GM12878 (cell line): ENCODE measurements at regions not wholly inside any gene's neighbourhood (a gene's known extent, or its start where the extent isn't known, plus 50 kb on each side); places are given as distances from the start of the nearest gene placed in this dataset.

ENCODE experiments used
- ATAC-seq: fragments of 200-7000 bp; cut with Tn5 transposase; 3 replicates; pipeline ENCODE4 v1.9.1; 2020; ENCODE audit warnings: mild to moderate bottlenecking, moderate library complexity
- BruUV-seq: library from RNA; stranded (reverse); fragments of 400-500 nt; replicated peaks from 2 replicates; lab custom pipeline; 2021; lab: Mats Ljungman, UMichigan
- CTCF ChIA-PET: fragments of 300-600 bp; sonication (Branson Sonifier 250); formaldehyde crosslinking; extraction: SDS; loops from one replicate; lab custom pipeline; 2021; ENCODE audit warnings: inconsistent platforms; lab: Yijun Ruan, JAX
- POLR2A ChIA-PET: fragments of 350-600 bp; formaldehyde crosslinking; extraction: SDS; loops from one replicate; lab custom pipeline; 2021; ENCODE audit warnings: inconsistent platforms; lab: Charles Lee
- RAD21 ChIA-PET: fragments of 300-600 bp; sonication (Branson Sonifier 250); formaldehyde crosslinking; loops from one replicate; lab custom pipeline; 2023; ENCODE audit warnings: antibody characterized with exemption; ENCODE audit not compliant: unreplicated experiment; lab: Charles Lee
- SMC1A ChIA-PET: fragments of 300-600 bp; sonication (Branson Sonifier 250); formaldehyde crosslinking; loops from one replicate; lab custom pipeline; 2023; ENCODE audit not compliant: unreplicated experiment, uncharacterized antibody; lab: Charles Lee
- DNase-seq: peaks from one replicate; pipeline ENCODE4 v3.0.0-alpha.2; 2011; ENCODE audit warnings: low read depth, low spot score
- FAIRE-seq: peaks from 3 replicates; lab custom pipeline; 2011; peaks lifted over from hg19 to GRCh38; lab: Jason Lieb, UNC
- H2AFZ ChIP-seq: 2 replicates; pipeline ENCODE4 v1.6.0; 2011; ENCODE audit warnings: low read depth, low read length, control low read depth; ENCODE audit not compliant: control insufficient read depth
- H3K27ac ChIP-seq: 2 replicates; pipeline ENCODE4 v1.5.1; 2011; ENCODE audit warnings: control low read depth; ENCODE audit not compliant: control insufficient read depth, insufficient read depth
- H3K27me3 ChIP-seq, 2 experiments: replicated peaks in 1 of 2; 2 replicates each; pipeline versions ENCODE4 v1.6.0 to v1.6.1; 2011; ENCODE audit warnings: low read length in 1 of 2; ENCODE audit not compliant: control insufficient read depth in 2 of 2, insufficient read depth in 2 of 2
- H3K36me3 ChIP-seq, 2 experiments: 2 replicates each; pipeline ENCODE4 v1.5.1; 2011; ENCODE audit warnings: low read length in 1 of 2; ENCODE audit not compliant: control insufficient read depth in 2 of 2, insufficient read depth in 2 of 2
- H3K4me1 ChIP-seq: 2 replicates; pipeline ENCODE4 v1.6.1; 2011; ENCODE audit warnings: mild to moderate bottlenecking, low read length, moderate library complexity, mixed read lengths; ENCODE audit not compliant: control insufficient read depth, insufficient read depth
- H3K4me2 ChIP-seq: 2 replicates; pipeline ENCODE4 v1.6.0; 2011; ENCODE audit warnings: control low read depth; ENCODE audit not compliant: control insufficient read depth, insufficient read depth
- H3K4me3 ChIP-seq: fragments of 200-600 bp; sonication (generic); 2 replicates; pipeline ENCODE4 v1.5.1; 2016
- H3K79me2 ChIP-seq: 2 replicates; pipeline ENCODE4 v1.6.0; 2011; ENCODE audit warnings: low read length; ENCODE audit not compliant: control insufficient read depth, insufficient read depth
- H3K9ac ChIP-seq: 2 replicates; pipeline ENCODE4 v1.8.0; 2011; ENCODE audit warnings: low read length, control low read depth, mixed read lengths; ENCODE audit not compliant: control insufficient read depth, insufficient read depth
- H3K9me3 ChIP-seq: replicated peaks from 3 replicates; pipeline ENCODE4 v1.5.1; 2011; ENCODE audit warnings: mild to moderate bottlenecking, low read length; ENCODE audit not compliant: control insufficient read depth, insufficient read depth
- H4K20me1 ChIP-seq: 2 replicates; pipeline ENCODE4 v1.6.0; 2011; ENCODE audit not compliant: control insufficient read depth, insufficient read depth
- ASH2L ChIP-seq: fragments of 300-600, 200-600 bp; sonication (generic); IDR thresholded peaks from 2 replicates; pipeline ENCODE4 v1.6.1; 2017; ENCODE audit warnings: low read depth, mild to moderate bottlenecking, borderline replicate concordance
- ATF7 ChIP-seq: fragments of 450-650 bp; IDR thresholded peaks from 2 replicates; pipeline ENCODE4 v1.6.1; 2016; ENCODE audit warnings: low read depth, mild to moderate bottlenecking
- CBX5 ChIP-seq: sonication (generic); IDR thresholded peaks from 2 replicates; pipeline ENCODE4 v1.6.1; 2016; ENCODE audit warnings: low read depth, moderate library complexity, mild to moderate bottlenecking, inconsistent platforms
- FOXM1 ChIP-seq: IDR thresholded peaks from 2 replicates; pipeline ENCODE4 v1.6.1; 2012; ENCODE audit warnings: low read depth, mild to moderate bottlenecking, inconsistent platforms, low read length, moderate library complexity
- IRF4 ChIP-seq: IDR thresholded peaks from 2 replicates; pipeline ENCODE4 v1.6.1; 2011; ENCODE audit warnings: low read depth, low read length
- MYC ChIP-seq: IDR thresholded peaks from 2 replicates; pipeline ENCODE4 v1.6.1; 2011; ENCODE audit warnings: mild to moderate bottlenecking, low read length, moderate library complexity, inconsistent platforms; ENCODE audit not compliant: insufficient read depth, insufficient replicate concordance, insufficient read length, severe bottlenecking
- NR2F1 ChIP-seq: fragments of 450-650 bp; conservative IDR thresholded peaks from 2 replicates; pipeline ENCODE4 v1.6.1; 2017; ENCODE audit warnings: mild to moderate bottlenecking
- POLR2AphosphoS2 ChIP-seq: IDR thresholded peaks from 2 replicates; pipeline ENCODE4 v1.6.1; 2011; ENCODE audit warnings: low read depth, mild to moderate bottlenecking, low read length, improper control_type of control experiment, moderate library complexity
- TCF7 ChIP-seq: IDR thresholded peaks from 2 replicates; pipeline ENCODE4 v1.6.1; 2014; ENCODE audit warnings: antibody characterized with exemption, borderline replicate concordance
- ZBED1 ChIP-seq: IDR thresholded peaks from 2 replicates; pipeline ENCODE4 v1.6.1; 2016; ENCODE audit warnings: borderline replicate concordance
- WGBS: methylation state at CpG from one replicate; pipeline ENCODE4 v1.1.6; 2016; ENCODE audit warnings: low lambda C conversion rate; ENCODE audit not compliant: insufficient replicate concordance, insufficient coverage; ENCODE audit errors: missing lambda C conversion rate; 5-methylcytosine and 5-hydroxymethylcytosine counted together
- in situ Hi-C: fragments of 300-500 bp; cut with MboI; formaldehyde crosslinking; loops from 9 replicates; pipeline ENCODE4 v1.14.3; 2018; ENCODE audit warnings: mixed read lengths
- intact Hi-C: fragments of 100-400 bp; cut with micrococcal nuclease; formaldehyde crosslinking; loops from one replicate; pipeline ENCODE4 v1.14.2; 2022; ENCODE audit not compliant: unreplicated experiment
- TF ChIP-seq, protein P1 (sequence below): fragments of 450-650 bp; IDR thresholded peaks from 2 replicates; pipeline ENCODE4 v1.6.1; 2017; ENCODE audit warnings: mild to moderate bottlenecking
- TF ChIP-seq, protein P2 (sequence below): fragments of 450-650 bp; formaldehyde crosslinking; IDR thresholded peaks from 2 replicates; pipeline ENCODE4 v1.4.0; 2022; ENCODE audit warnings: mild to moderate bottlenecking, moderate library complexity
- TF ChIP-seq, protein P3 (sequence below): IDR thresholded peaks from 2 replicates; pipeline ENCODE4 v1.6.1; 2011; ENCODE audit warnings: borderline replicate concordance, low read depth, mild to moderate bottlenecking, moderate library complexity, mixed read lengths, low read length; ENCODE audit not compliant: insufficient read depth; ENCODE audit errors: extremely low read length
- TF ChIP-seq, protein P4 (sequence below): fragments of 450-650 bp; conservative IDR thresholded peaks from 2 replicates; pipeline ENCODE4 v1.6.1; 2017; ENCODE audit warnings: mild to moderate bottlenecking, moderate library complexity
- TF ChIP-seq, protein P5 (sequence below): fragments of 450-650 bp; IDR thresholded peaks from 2 replicates; pipeline ENCODE4 v1.6.1; 2016; ENCODE audit warnings: mild to moderate bottlenecking

DNA sequence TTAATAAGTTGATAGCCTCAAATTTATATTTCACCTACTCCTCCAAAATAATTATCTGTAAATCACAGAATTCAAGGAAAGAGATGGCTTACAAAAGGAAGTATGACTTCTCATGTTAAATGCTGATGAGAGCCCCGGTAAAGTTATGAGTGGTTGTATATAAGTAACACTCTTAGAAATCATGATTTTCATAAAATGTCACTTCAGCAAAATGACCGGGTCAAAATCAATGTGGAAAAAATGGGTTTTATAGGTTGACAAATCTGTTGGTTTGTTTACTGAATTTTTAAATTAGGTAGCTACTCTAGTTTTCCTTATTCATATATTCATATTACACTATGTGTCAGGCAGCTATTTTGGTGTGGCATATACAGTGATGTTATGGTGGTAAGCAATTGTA is 1131.0 kb downstream of the TAF11L14 start:
- intact Hi-C loops: no loop called here
- POLR2A ChIA-PET: interaction anchor here (0.7 kb wide), 1 partner anchor 31 kb away, joined by 5 read pairs; no protein-coding TSS in a partner anchor
- TF ChIP-seq IRF4 (no peak), ATF7 (no peak), MYC (no peak), FOXM1 (no peak), TCF7 (no peak), NR2F1 (no peak), CBX5 (no peak), ASH2L (no peak), ZBED1 (no peak), POLR2AphosphoS2 (no peak)
- TF ChIP-seq, protein P1, sequence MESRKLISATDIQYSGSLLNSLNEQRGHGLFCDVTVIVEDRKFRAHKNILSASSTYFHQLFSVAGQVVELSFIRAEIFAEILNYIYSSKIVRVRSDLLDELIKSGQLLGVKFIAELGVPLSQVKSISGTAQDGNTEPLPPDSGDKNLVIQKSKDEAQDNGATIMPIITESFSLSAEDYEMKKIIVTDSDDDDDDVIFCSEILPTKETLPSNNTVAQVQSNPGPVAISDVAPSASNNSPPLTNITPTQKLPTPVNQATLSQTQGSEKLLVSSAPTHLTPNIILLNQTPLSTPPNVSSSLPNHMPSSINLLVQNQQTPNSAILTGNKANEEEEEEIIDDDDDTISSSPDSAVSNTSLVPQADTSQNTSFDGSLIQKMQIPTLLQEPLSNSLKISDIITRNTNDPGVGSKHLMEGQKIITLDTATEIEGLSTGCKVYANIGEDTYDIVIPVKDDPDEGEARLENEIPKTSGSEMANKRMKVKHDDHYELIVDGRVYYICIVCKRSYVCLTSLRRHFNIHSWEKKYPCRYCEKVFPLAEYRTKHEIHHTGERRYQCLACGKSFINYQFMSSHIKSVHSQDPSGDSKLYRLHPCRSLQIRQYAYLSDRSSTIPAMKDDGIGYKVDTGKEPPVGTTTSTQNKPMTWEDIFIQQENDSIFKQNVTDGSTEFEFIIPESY: no peak
- TF ChIP-seq, protein P2, sequence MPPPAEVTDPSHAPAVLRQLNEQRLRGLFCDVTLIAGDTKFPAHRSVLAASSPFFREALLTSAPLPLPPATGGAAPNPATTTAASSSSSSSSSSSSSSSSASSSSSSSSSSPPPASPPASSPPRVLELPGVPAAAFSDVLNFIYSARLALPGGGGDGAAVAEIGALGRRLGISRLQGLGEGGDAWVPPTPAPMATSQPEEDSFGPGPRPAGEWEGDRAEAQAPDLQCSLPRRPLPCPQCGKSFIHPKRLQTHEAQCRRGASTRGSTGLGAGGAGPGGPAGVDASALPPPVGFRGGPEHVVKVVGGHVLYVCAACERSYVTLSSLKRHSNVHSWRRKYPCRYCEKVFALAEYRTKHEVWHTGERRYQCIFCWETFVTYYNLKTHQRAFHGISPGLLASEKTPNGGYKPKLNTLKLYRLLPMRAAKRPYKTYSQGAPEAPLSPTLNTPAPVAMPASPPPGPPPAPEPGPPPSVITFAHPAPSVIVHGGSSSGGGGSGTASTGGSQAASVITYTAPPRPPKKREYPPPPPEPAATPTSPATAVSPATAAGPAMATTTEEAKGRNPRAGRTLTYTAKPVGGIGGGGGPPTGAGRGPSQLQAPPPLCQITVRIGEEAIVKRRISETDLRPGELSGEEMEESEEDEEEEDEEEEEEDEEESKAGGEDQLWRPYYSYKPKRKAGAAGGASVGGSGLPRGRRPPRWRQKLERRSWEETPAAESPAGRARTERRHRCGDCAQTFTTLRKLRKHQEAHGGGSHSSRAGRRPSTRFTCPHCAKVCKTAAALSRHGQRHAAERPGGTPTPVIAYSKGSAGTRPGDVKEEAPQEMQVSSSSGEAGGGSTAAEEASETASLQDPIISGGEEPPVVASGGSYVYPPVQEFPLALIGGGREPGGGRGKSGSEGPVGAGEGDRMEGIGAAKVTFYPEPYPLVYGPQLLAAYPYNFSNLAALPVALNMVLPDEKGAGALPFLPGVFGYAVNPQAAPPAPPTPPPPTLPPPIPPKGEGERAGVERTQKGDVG (CRISPR knock-in tag): no peak
- TF ChIP-seq, protein P3, sequence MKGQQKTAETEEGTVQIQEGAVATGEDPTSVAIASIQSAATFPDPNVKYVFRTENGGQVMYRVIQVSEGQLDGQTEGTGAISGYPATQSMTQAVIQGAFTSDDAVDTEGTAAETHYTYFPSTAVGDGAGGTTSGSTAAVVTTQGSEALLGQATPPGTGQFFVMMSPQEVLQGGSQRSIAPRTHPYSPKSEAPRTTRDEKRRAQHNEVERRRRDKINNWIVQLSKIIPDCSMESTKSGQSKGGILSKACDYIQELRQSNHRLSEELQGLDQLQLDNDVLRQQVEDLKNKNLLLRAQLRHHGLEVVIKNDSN: no peak
- TF ChIP-seq, protein P4, sequence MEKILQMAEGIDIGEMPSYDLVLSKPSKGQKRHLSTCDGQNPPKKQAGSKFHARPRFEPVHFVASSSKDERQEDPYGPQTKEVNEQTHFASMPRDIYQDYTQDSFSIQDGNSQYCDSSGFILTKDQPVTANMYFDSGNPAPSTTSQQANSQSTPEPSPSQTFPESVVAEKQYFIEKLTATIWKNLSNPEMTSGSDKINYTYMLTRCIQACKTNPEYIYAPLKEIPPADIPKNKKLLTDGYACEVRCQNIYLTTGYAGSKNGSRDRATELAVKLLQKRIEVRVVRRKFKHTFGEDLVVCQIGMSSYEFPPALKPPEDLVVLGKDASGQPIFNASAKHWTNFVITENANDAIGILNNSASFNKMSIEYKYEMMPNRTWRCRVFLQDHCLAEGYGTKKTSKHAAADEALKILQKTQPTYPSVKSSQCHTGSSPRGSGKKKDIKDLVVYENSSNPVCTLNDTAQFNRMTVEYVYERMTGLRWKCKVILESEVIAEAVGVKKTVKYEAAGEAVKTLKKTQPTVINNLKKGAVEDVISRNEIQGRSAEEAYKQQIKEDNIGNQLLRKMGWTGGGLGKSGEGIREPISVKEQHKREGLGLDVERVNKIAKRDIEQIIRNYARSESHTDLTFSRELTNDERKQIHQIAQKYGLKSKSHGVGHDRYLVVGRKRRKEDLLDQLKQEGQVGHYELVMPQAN: no peak
- TF ChIP-seq, protein P5, sequence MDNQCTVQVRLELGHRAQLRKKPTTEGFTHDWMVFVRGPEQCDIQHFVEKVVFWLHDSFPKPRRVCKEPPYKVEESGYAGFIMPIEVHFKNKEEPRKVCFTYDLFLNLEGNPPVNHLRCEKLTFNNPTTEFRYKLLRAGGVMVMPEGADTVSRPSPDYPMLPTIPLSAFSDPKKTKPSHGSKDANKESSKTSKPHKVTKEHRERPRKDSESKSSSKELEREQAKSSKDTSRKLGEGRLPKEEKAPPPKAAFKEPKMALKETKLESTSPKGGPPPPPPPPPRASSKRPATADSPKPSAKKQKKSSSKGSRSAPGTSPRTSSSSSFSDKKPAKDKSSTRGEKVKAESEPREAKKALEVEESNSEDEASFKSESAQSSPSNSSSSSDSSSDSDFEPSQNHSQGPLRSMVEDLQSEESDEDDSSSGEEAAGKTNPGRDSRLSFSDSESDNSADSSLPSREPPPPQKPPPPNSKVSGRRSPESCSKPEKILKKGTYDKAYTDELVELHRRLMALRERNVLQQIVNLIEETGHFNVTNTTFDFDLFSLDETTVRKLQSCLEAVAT: no peak

More for the DNA sequence above, 1131.0 kb downstream of the TAF11L14 start:
- FAIRE-seq (no peak), DNase-seq (no peak), ATAC-seq (no peak)
- no peaks in the 10 kb centered on the region for H3K4me1 ChIP-seq
- 62% methylated on average over 2 of the region's 2 CpGs for WGBS
- no peak overlapping the region for H3K9ac ChIP-seq
- H3K27ac ChIP-seq: no peak overlapping the region
- ChIA-PET RAD21 (no interaction called here), CTCF (interaction anchor here (1.5 kb wide), 1 partner anchor 11 kb away, joined by 4 read pairs; no protein-coding TSS in a partner anchor), SMC1A (interaction anchor here (0.7 kb wide), 1 partner anchor 9 kb away, joined by 3 read pairs; no protein-coding TSS in a partner anchor)
- no peak overlapping the region for H3K4me3 ChIP-seq
- no peak overlapping the region for H2AFZ ChIP-seq
- no TSS peak for BruUV-seq
- H4K20me1 ChIP-seq: no peaks in the 10 kb centered on the region
- H3K27me3 ChIP-seq: no peaks in the 10 kb centered on the region
- no peak overlapping the region for H3K4me2 ChIP-seq
- in situ Hi-C loops: no loop called here
- no peaks in the 10 kb centered on the region for H3K79me2 ChIP-seq
- no peaks in the 10 kb centered on the region for H3K36me3 ChIP-seq
- H3K9me3 ChIP-seq: no peaks in the 10 kb centered on the region
